Inflammatory macrophage treated with lipopolysaccharide for 4 hours (primary cell): ENCODE measurements at regions not wholly inside any gene's neighbourhood (a gene's known extent, or its start where the extent isn't known, plus 50 kb on each side); places are given as distances from the start of the nearest gene placed in this dataset.
"Not testable (repeated sequence)": the region's sequence is repeated elsewhere in the genome, so short reads cannot be mapped to it uniquely, and the experiment has no call there.

Experiments used
- DNase-seq: peaks from one replicate; pipeline ENCODE4 v3.0.0-alpha.2; 2020

- no peak for DNase-seq
Observed at GRCh38 chr3:64796607-64797399, 109.0 kb upstream of the ADAMTS9 start.

GRCh38 chr3:64792445-64792844 lies 104.6 kb upstream of the ADAMTS9 start:
- DNase-seq: no peak

- DNase-seq: no peak
Observed at GRCh38 chr3:64789111-64789510, 101.3 kb upstream of the ADAMTS9 start.

- no peak for DNase-seq
Observed at GRCh38 chr3:64783200-64783599, 95.4 kb upstream of the ADAMTS9 start.

GRCh38 chr3:64780923-64781322 lies 93.1 kb upstream of the ADAMTS9 start:
- DNase-seq: not testable (repeated sequence)

- DNase-seq: no peak
Observed at GRCh38 chr3:64773137-64773536, 85.3 kb upstream of the ADAMTS9 start.

GRCh38 chr3:64766440-64766839 lies 78.6 kb upstream of the ADAMTS9 start:
- DNase-seq: no peak

- no peak for DNase-seq
Observed at GRCh38 chr3:64765947-64766346, 78.1 kb upstream of the ADAMTS9 start.

- DNase-seq: no peak
Observed at GRCh38 chr3:64764386-64764929, 76.7 kb upstream of the ADAMTS9 start.

- no peak for DNase-seq
Observed at GRCh38 chr3:64763980-64764379, 76.2 kb upstream of the ADAMTS9 start.

GRCh38 chr3:64761729-64762128 lies 73.9 kb upstream of the ADAMTS9 start:
- DNase-seq: no peak

- DNase-seq: no peak
Observed at GRCh38 chr3:64760258-64760657, 72.5 kb upstream of the ADAMTS9 start.

GRCh38 chr3:64759811-64760210 lies 72.0 kb upstream of the ADAMTS9 start:
- no peak for DNase-seq

- no peak for DNase-seq
Observed at GRCh38 chr3:64756398-64756986, 68.7 kb upstream of the ADAMTS9 start.

- DNase-seq: no peak
Observed at GRCh38 chr3:64748244-64748904, 60.6 kb upstream of the ADAMTS9 start.

- no peak for DNase-seq
Observed at GRCh38 chr3:64747679-64748078, 59.9 kb upstream of the ADAMTS9 start.

GRCh38 chr3:64743887-64744243 lies 56.1 kb upstream of the ADAMTS9 start:
- no peak for DNase-seq

- DNase-seq: no peak
Observed at GRCh38 chr3:64743156-64743886, 55.5 kb upstream of the ADAMTS9 start.

GRCh38 chr3:64741341-64741740 lies 53.5 kb upstream of the ADAMTS9 start:
- DNase-seq: no peak

- no peak for DNase-seq
Observed at GRCh38 chr3:64739971-64740631, 52.3 kb upstream of the ADAMTS9 start.
